IMR-90 (cell line): ENCODE measurements at regions not wholly inside any gene's neighbourhood (a gene's known extent, or its start where the extent isn't known, plus 50 kb on each side); places are given as distances from the start of the nearest gene placed in this dataset.

Source experiments
- ATAC-seq: fragments of 200-7000 bp; cut with Tn5 transposase; 2 replicates; pipeline ENCODE4 v1.9.1; 2020; ENCODE audit warnings: low read depth, mild to moderate bottlenecking, moderate library complexity
- BruUV-seq: library from RNA; stranded (reverse); fragments of 400-500 nt; replicated peaks from 2 replicates; lab custom pipeline; 2021; lab: Mats Ljungman, UMichigan
- CTCF ChIA-PET: fragments of 300-600 bp; formaldehyde crosslinking; extraction: SDS; loops from one replicate; lab custom pipeline; 2021; ENCODE audit warnings: antibody characterized with exemption; lab: Yijun Ruan, JAX
- POLR2A ChIA-PET: fragments of 300-600 bp; sonication (Branson Sonifier 250); formaldehyde crosslinking; loops from one replicate; lab custom pipeline; 2022; ENCODE audit warnings: antibody characterized with exemption; ENCODE audit not compliant: unreplicated experiment; lab: Charles Lee
- DNase-seq: peaks from one replicate; pipeline ENCODE4 v3.0.0; 2013
- H2AFZ ChIP-seq: replicated peaks from 2 replicates; pipeline ENCODE3; 2013; ENCODE audit warnings: low read length, mild to moderate bottlenecking; ENCODE audit not compliant: poor library complexity
- H2AK5ac ChIP-seq: 2 replicates; pipeline ENCODE4 v1.6.1; 2013; ENCODE audit warnings: low read depth, low read length, inconsistent platforms
- H2AK9ac ChIP-seq: replicated peaks from 2 replicates; pipeline ENCODE3; 2013; ENCODE audit warnings: mild to moderate bottlenecking, low read depth, low read length, moderate library complexity; ENCODE audit not compliant: poor library complexity
- H2BK120ac ChIP-seq: 2 replicates; pipeline ENCODE4 v1.6.1; 2013; ENCODE audit warnings: low read depth, low read length, inconsistent platforms
- H2BK15ac ChIP-seq: 3 replicates; pipeline ENCODE4 v1.6.1; 2013; ENCODE audit warnings: low read depth, low read length, inconsistent platforms
- H2BK20ac ChIP-seq: 2 replicates; pipeline ENCODE4 v1.6.1; 2013; ENCODE audit warnings: low read depth, mild to moderate bottlenecking, inconsistent platforms, low read length, moderate library complexity
- H2BK5ac ChIP-seq: 2 replicates; pipeline ENCODE4 v1.6.1; 2013; ENCODE audit warnings: mild to moderate bottlenecking, low read depth, low read length, inconsistent platforms; ENCODE audit not compliant: poor library complexity, severe bottlenecking
- H3K14ac ChIP-seq: replicated peaks from 2 replicates; pipeline ENCODE4 v1.6.1; 2013; ENCODE audit warnings: low read depth, low read length, inconsistent platforms
- H3K18ac ChIP-seq: 2 replicates; pipeline ENCODE4 v1.6.1; 2013; ENCODE audit warnings: low read depth, low read length, control low read depth
- H3K23ac ChIP-seq: 2 replicates; pipeline ENCODE4 v1.6.1; 2013; ENCODE audit warnings: low read depth, low read length, inconsistent platforms
- H3K27ac ChIP-seq: 2 replicates; pipeline ENCODE4 v1.5.1; 2013; ENCODE audit warnings: mild to moderate bottlenecking, control low read depth, low read length; ENCODE audit not compliant: insufficient read depth
- H3K27me3 ChIP-seq: 2 replicates; pipeline ENCODE4 v1.6.1; 2013; ENCODE audit warnings: low read length; ENCODE audit not compliant: control insufficient read depth, insufficient read depth
- H3K36me3 ChIP-seq: 2 replicates; pipeline ENCODE4 v1.6.1; 2013; ENCODE audit warnings: low read length, mixed read lengths; ENCODE audit not compliant: control insufficient read depth, insufficient read depth
- H3K4ac ChIP-seq: 2 replicates; pipeline ENCODE4 v1.6.1; 2013; ENCODE audit warnings: low read depth, low read length, inconsistent platforms
- H3K4me1 ChIP-seq: 2 replicates; pipeline ENCODE4 v1.6.1; 2013; ENCODE audit warnings: low read length, mixed read lengths; ENCODE audit not compliant: control insufficient read depth, insufficient read depth
- H3K4me2 ChIP-seq: 2 replicates; pipeline ENCODE4 v1.6.1; 2013; ENCODE audit warnings: low read depth, mild to moderate bottlenecking, control low read depth, low read length, moderate library complexity
- H3K4me3 ChIP-seq: 2 replicates; pipeline ENCODE4 v1.5.1; 2013; ENCODE audit warnings: low read depth, mild to moderate bottlenecking, control low read depth, low read length, moderate library complexity; ENCODE audit not compliant: insufficient read depth
- H3K56ac ChIP-seq: 2 replicates; pipeline ENCODE4 v1.6.1; 2013; ENCODE audit warnings: low read length, inconsistent platforms; ENCODE audit not compliant: insufficient read depth; ENCODE audit errors: extremely low read depth
- H3K79me1 ChIP-seq, 2 experiments: 2 replicates each; pipeline ENCODE4 v1.6.1; 2013; ENCODE audit warnings: low read length in 2 of 2, inconsistent platforms in 1 of 2, low read depth in 1 of 2
- H3K9ac ChIP-seq: 2 replicates; pipeline ENCODE4 v1.6.1; 2013; ENCODE audit warnings: low read depth, low read length, control low read depth
- H3K9me1 ChIP-seq: 2 replicates; pipeline ENCODE4 v1.6.1; 2013; ENCODE audit warnings: low read length, inconsistent platforms; ENCODE audit not compliant: insufficient read depth
- H3K9me3 ChIP-seq: 2 replicates; pipeline ENCODE4 v1.6.1; 2013; ENCODE audit warnings: low read length; ENCODE audit not compliant: control insufficient read depth, insufficient read depth
- H4K20me1 ChIP-seq: 2 replicates; pipeline ENCODE4 v1.6.1; 2013; ENCODE audit warnings: low read length, inconsistent platforms; ENCODE audit not compliant: insufficient read depth
- H4K5ac ChIP-seq: 2 replicates; pipeline ENCODE4 v1.6.1; 2013; ENCODE audit warnings: mild to moderate bottlenecking, low read depth, low read length, control low read depth
- H4K8ac ChIP-seq, 2 experiments: 2 replicates each; pipeline ENCODE4 v1.6.1; 2013; ENCODE audit warnings: low read depth in 2 of 2, low read length in 2 of 2, control low read depth in 1 of 2, inconsistent platforms in 1 of 2
- H4K91ac ChIP-seq: 2 replicates; pipeline ENCODE4 v1.6.1; 2013; ENCODE audit warnings: low read depth, low read length, inconsistent platforms; ENCODE audit not compliant: insufficient read depth
- BHLHE40 ChIP-seq: fragments of 150-350 bp; IDR thresholded peaks from 2 replicates; pipeline ENCODE4 v1.6.1; 2016; ENCODE audit warnings: mild to moderate bottlenecking, low read depth, low read length
- CEBPB ChIP-seq: IDR thresholded peaks from 2 replicates; pipeline ENCODE4 v1.6.1; 2012; ENCODE audit warnings: low read depth, low read length, improper control_type of control experiment
- CHD1 ChIP-seq: IDR thresholded peaks from 2 replicates; pipeline ENCODE4 v1.6.1; 2012; ENCODE audit warnings: low read depth, low read length, improper control_type of control experiment
- MAZ ChIP-seq: IDR thresholded peaks from 2 replicates; pipeline ENCODE4 v1.6.1; 2012; ENCODE audit warnings: low read depth, mild to moderate bottlenecking, low read length, improper control_type of control experiment, moderate library complexity, borderline replicate concordance
- MXI1 ChIP-seq: IDR thresholded peaks from 2 replicates; pipeline ENCODE4 v1.6.1; 2012; ENCODE audit warnings: low read depth, mild to moderate bottlenecking, low read length, moderate library complexity, borderline replicate concordance
- NFE2L2 ChIP-seq: fragments of 150-350 bp; IDR thresholded peaks from 2 replicates; pipeline ENCODE4 v1.6.1; 2016; ENCODE audit warnings: low read depth, mild to moderate bottlenecking, low read length
- RAD21 ChIP-seq: IDR thresholded peaks from 2 replicates; pipeline ENCODE4 v1.6.1; 2012; ENCODE audit warnings: low read length, improper control_type of control experiment
- RCOR1 ChIP-seq: IDR thresholded peaks from 2 replicates; pipeline ENCODE4 v1.6.1; 2012; ENCODE audit warnings: mild to moderate bottlenecking, low read length, improper control_type of control experiment; ENCODE audit not compliant: insufficient replicate concordance
- RFX5 ChIP-seq: IDR thresholded peaks from 2 replicates; pipeline ENCODE4 v1.8.0; 2012; ENCODE audit warnings: low read depth, mild to moderate bottlenecking, low read length, moderate library complexity
- SMC3 ChIP-seq: fragments of 150-350 bp; IDR thresholded peaks from 2 replicates; pipeline ENCODE4 v1.6.1; 2016; ENCODE audit warnings: low read depth, mild to moderate bottlenecking, antibody characterized with exemption, low read length, moderate library complexity
- WGBS, 2 experiments: methylation state at CpG; one replicate each; pipeline versions ENCODE4 v1.1.5 to v1.1.7; 2013; ENCODE audit warnings: missing lambda C conversion rate in 2 of 2; ENCODE audit not compliant: insufficient read length in 1 of 2; ENCODE audit errors: extremely low coverage in 2 of 2; 5-methylcytosine and 5-hydroxymethylcytosine counted together
- dilution Hi-C: fragments of 300-500 bp; cut with HindIII; formaldehyde crosslinking; loops from one replicate; pipeline ENCODE4 v1.14.3; 2018; ENCODE audit warnings: low sequenced_read_pairs; ENCODE audit not compliant: unreplicated experiment
- in situ Hi-C: fragments of 300-500 bp; cut with MboI; formaldehyde crosslinking; loops from 3 replicates; pipeline ENCODE4 v1.14.3; 2019; ENCODE audit warnings: low sequenced_read_pairs, inconsistent platforms, mixed read lengths
- intact Hi-C: fragments of 100-400 bp; cut with micrococcal nuclease; formaldehyde crosslinking; loops from 2 replicates; pipeline ENCODE4 v1.10.0; 2022
- TF ChIP-seq, protein P1 (sequence below): fragments of 150-350 bp; IDR thresholded peaks from 2 replicates; pipeline ENCODE4 v1.6.1; 2017; ENCODE audit warnings: mild to moderate bottlenecking, antibody characterized with exemption, low read length, low read depth
- TF ChIP-seq, protein P2 (sequence below): fragments of 150-350 bp; IDR thresholded peaks from 2 replicates; pipeline ENCODE4 v1.6.1; 2016; ENCODE audit warnings: low read depth, mild to moderate bottlenecking, low read length, moderate library complexity, borderline replicate concordance
- TF ChIP-seq, protein P3 (sequence below): conservative IDR thresholded peaks from 2 replicates; pipeline ENCODE4 v1.5.1; 2012; ENCODE audit warnings: mild to moderate bottlenecking, low read depth, low read length, improper control_type of control experiment

DNA sequence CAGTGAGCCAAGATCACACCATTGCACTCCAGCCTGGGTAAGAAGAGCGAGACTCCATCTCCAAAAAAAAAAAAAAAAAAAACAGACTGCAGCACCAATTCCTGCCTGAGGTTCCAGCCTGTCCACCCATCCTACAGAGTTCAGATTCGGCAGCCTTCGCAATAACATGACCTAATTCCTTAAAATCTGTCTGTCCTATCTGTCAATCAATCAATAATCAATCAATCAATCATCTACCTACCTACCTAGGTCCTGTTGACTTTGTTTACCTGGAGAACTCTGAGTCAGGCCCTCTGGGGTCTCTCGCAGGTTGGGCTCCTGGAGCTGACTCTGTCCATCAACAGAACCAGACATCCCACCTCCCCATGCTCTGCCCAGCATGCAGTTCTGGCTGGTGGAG is 236.7 kb downstream of the ENGASE start:
- Histone ChIP-seq H3K9me1 (no peaks in the 10 kb centered on the region), H2BK15ac (no peak overlapping the region), H3K36me3 (no peaks in the 10 kb centered on the region), H3K27ac (no peak overlapping the region), H2BK120ac (no peak overlapping the region), H4K5ac (no peak overlapping the region), H3K9ac (no peak overlapping the region), H2BK5ac (no peak overlapping the region), H2BK20ac (no peak overlapping the region), H3K23ac (no peak overlapping the region), H3K4me2 (no peak overlapping the region), H3K4ac (no peak overlapping the region), H2AK9ac (no peak overlapping the region), H4K8ac (no peak overlapping the region), H3K14ac (no peak overlapping the region), H4K91ac (no peak overlapping the region), H3K4me1 (no peaks in the 10 kb centered on the region), H3K4me3 (no peak overlapping the region), H3K9me3 (no peaks in the 10 kb centered on the region), H3K56ac (no peak overlapping the region), H4K20me1 (no peaks in the 10 kb centered on the region), H3K79me1 (no peaks in the 10 kb centered on the region), H3K18ac (no peak overlapping the region), H2AFZ (no peak overlapping the region), H3K27me3 (peaks cover 17% of the 10 kb centered on the region), H2AK5ac (no peak overlapping the region)
- intact Hi-C loops = no loop called here
- ChIA-PET POLR2A (no interaction called here), CTCF (no interaction called here)
- in situ Hi-C loops = no loop called here
- no TSS peak for BruUV-seq
- dilution Hi-C loops = no loop called here
- ATAC-seq = no peak
- TF ChIP-seq MAZ = no peak
- TF ChIP-seq, protein P1, sequence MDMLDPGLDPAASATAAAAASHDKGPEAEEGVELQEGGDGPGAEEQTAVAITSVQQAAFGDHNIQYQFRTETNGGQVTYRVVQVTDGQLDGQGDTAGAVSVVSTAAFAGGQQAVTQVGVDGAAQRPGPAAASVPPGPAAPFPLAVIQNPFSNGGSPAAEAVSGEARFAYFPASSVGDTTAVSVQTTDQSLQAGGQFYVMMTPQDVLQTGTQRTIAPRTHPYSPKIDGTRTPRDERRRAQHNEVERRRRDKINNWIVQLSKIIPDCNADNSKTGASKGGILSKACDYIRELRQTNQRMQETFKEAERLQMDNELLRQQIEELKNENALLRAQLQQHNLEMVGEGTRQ = no peak
- no peak for TF ChIP-seq CHD1
- TF ChIP-seq RCOR1 = no peak
- no peak for TF ChIP-seq CEBPB
- no peak for TF ChIP-seq BHLHE40
- no peak for TF ChIP-seq RFX5
- TF ChIP-seq MXI1 = no peak
- TF ChIP-seq, protein P2, sequence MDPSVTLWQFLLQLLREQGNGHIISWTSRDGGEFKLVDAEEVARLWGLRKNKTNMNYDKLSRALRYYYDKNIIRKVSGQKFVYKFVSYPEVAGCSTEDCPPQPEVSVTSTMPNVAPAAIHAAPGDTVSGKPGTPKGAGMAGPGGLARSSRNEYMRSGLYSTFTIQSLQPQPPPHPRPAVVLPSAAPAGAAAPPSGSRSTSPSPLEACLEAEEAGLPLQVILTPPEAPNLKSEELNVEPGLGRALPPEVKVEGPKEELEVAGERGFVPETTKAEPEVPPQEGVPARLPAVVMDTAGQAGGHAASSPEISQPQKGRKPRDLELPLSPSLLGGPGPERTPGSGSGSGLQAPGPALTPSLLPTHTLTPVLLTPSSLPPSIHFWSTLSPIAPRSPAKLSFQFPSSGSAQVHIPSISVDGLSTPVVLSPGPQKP = no peak
- TF ChIP-seq, protein P3, sequence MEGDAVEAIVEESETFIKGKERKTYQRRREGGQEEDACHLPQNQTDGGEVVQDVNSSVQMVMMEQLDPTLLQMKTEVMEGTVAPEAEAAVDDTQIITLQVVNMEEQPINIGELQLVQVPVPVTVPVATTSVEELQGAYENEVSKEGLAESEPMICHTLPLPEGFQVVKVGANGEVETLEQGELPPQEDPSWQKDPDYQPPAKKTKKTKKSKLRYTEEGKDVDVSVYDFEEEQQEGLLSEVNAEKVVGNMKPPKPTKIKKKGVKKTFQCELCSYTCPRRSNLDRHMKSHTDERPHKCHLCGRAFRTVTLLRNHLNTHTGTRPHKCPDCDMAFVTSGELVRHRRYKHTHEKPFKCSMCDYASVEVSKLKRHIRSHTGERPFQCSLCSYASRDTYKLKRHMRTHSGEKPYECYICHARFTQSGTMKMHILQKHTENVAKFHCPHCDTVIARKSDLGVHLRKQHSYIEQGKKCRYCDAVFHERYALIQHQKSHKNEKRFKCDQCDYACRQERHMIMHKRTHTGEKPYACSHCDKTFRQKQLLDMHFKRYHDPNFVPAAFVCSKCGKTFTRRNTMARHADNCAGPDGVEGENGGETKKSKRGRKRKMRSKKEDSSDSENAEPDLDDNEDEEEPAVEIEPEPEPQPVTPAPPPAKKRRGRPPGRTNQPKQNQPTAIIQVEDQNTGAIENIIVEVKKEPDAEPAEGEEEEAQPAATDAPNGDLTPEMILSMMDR = no peak
- TF ChIP-seq RAD21 = no peak
- no peak for TF ChIP-seq NFE2L2
- no peak for TF ChIP-seq SMC3
- no peak for DNase-seq
- 94% methylated on average over 2 of the region's 4 CpGs; no CpG with 5 or more reads in 1 of the 2 experiments for WGBS, 2 experiments
